ENCODE measurements at regions not wholly inside any gene's neighbourhood (a gene's known extent, or its start where the extent isn't known, plus 50 kb on each side); places are given as distances from the start of the nearest gene placed in this dataset.

DNA sequence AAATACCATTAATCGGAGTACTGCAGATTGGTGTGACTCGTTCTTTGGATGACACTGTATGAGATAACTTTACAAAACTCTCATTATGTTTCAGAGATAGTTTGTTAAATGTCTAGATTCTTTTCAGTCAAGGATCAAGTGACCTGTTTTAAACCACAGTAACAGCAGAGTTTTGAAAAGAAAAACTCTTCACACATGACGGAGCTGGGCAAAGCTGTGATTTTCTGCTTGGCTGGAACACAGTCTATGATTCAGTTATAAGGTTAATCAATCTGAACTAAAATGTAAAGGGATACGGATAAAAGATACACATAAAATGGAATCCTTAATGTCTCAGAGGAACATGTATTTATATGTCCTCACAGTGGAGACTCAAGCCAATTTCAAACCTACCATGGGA, 573.2 kb downstream of the PRKD1 start:
- Histone ChIP-seq H3K36me3 (no peaks in the 10 kb centered on the region), H3K27ac (replicated peaks) (no peak overlapping the region), H3K9me3 (replicated peaks) (no peaks in the 10 kb centered on the region), H3K4me3 (no peak overlapping the region), H3K4me1 (no peaks in the 10 kb centered on the region), H3K27me3 (ENCODE audit: low read depth) (no peaks in the 10 kb centered on the region)
- TF ChIP-seq, protein P1, sequence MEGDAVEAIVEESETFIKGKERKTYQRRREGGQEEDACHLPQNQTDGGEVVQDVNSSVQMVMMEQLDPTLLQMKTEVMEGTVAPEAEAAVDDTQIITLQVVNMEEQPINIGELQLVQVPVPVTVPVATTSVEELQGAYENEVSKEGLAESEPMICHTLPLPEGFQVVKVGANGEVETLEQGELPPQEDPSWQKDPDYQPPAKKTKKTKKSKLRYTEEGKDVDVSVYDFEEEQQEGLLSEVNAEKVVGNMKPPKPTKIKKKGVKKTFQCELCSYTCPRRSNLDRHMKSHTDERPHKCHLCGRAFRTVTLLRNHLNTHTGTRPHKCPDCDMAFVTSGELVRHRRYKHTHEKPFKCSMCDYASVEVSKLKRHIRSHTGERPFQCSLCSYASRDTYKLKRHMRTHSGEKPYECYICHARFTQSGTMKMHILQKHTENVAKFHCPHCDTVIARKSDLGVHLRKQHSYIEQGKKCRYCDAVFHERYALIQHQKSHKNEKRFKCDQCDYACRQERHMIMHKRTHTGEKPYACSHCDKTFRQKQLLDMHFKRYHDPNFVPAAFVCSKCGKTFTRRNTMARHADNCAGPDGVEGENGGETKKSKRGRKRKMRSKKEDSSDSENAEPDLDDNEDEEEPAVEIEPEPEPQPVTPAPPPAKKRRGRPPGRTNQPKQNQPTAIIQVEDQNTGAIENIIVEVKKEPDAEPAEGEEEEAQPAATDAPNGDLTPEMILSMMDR (IDR thresholded peaks at IDR 0.05; ENCODE audit: borderline replicate concordance) = no peak
- no peak for DNase-seq
- intact Hi-C loops (cut with micrococcal nuclease) = no loop called here

DNA sequence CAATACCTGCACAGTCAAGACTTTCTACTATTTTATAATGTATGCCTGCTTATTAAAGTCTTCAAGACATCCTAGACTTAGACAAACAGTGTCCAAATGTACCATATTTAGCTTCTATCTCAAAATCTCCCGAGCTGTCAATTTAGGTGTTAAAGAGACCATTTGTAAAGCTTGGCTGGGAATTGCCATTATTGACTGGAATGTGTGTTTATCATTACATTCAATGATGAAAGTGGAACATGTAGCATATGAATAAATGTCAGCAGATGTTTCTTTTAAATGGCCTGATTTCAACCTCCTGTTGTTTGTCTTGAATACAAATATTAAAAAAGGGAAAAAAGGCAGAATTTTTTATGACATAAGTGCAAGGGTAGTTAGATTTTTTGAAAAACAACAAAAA, 572.3 kb downstream of the PRKD1 start:
- Histone ChIP-seq H3K9me3 (replicated peaks) (no peaks in the 10 kb centered on the region), H3K27me3 (ENCODE audit: low read depth) (no peaks in the 10 kb centered on the region), H3K4me3 (no peak overlapping the region), H3K4me1 (no peaks in the 10 kb centered on the region), H3K36me3 (no peaks in the 10 kb centered on the region), H3K27ac (replicated peaks) (no peak overlapping the region)
- TF ChIP-seq, protein P1 (IDR thresholded peaks at IDR 0.05; ENCODE audit: borderline replicate concordance) = no peak
- DNase-seq = no peak
- intact Hi-C loops (cut with micrococcal nuclease) = no loop called here

DNA sequence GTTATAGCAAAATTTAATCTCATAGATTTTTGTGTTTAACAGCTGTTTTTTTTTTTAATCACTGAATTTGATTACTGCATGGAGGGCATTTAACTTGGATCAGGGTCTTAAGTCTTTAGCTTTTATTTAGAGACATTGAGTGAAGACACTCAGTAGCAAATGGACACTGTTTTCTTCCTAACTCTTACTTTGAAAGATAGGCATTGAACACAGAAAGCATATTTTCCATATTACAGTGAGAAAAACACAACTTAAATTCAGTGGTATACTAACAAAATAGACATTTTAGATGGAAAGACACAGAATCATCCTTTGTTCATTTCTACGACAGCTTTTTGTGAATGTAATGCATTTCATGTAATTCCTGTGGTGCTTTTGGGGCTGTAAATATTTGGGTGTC, 571.8 kb downstream of the PRKD1 start:
- Histone ChIP-seq H3K4me3 (no peak overlapping the region), H3K36me3 (no peaks in the 10 kb centered on the region), H3K27me3 (ENCODE audit: low read depth) (no peaks in the 10 kb centered on the region), H3K4me1 (no peaks in the 10 kb centered on the region), H3K9me3 (replicated peaks) (no peaks in the 10 kb centered on the region), H3K27ac (replicated peaks) (no peak overlapping the region)
- no peak for DNase-seq
- intact Hi-C loops (cut with micrococcal nuclease) = no loop called here
- TF ChIP-seq, protein P1 (IDR thresholded peaks at IDR 0.05; ENCODE audit: borderline replicate concordance) = no peak

DNA sequence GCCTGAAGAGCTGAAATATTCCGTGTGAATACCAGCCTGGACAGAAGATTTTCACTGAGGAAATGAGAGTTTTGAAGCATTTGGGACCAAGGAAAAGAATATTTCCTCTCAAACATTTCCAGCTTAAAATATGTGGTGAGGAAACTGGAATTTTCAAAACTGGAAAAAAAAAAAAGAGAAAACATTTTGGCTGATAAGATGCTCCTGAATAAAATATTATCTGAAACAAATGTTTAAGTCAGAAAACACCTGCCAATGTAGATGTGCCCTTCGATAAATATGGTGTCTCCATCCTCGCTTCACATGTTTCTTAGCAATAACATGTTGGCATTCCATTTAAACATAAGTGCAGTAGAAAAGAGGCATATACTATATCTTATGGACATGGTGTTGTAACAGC, 567.0 kb downstream of the PRKD1 start:
- Histone ChIP-seq H3K4me1 (no peaks in the 10 kb centered on the region), H3K9me3 (replicated peaks) (peaks cover 9% of the 10 kb centered on the region), H3K36me3 (no peaks in the 10 kb centered on the region), H3K27me3 (ENCODE audit: low read depth) (no peaks in the 10 kb centered on the region), H3K27ac (replicated peaks) (no peak overlapping the region), H3K4me3 (no peak overlapping the region)
- intact Hi-C loops (cut with micrococcal nuclease) = no loop called here
- TF ChIP-seq, protein P1 (IDR thresholded peaks at IDR 0.05; ENCODE audit: borderline replicate concordance) = no peak
- DNase-seq = no peak

DNA sequence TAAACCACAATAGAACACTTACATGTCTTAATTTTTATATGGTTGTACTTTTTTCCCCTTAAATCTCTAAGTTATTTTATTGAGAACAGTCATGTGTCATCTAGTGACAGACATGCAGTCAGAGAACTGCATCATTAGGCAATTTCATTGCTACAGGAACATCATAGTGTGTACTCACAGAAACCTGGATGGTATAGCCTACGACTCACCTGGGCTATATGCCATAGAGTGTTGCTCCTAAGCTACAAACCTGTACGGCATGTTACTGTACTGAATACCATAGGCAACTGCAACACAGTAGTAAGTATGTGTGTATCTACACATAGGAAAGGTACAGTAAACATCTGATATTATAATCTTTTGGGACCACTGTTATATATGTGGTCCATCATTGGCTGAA, 557.6 kb downstream of the PRKD1 start:
- Histone ChIP-seq H3K27me3 (ENCODE audit: low read depth) (no peaks in the 10 kb centered on the region), H3K36me3 (no peaks in the 10 kb centered on the region), H3K27ac (replicated peaks) (no peak overlapping the region), H3K4me3 (no peak overlapping the region), H3K4me1 (no peaks in the 10 kb centered on the region), H3K9me3 (replicated peaks) (peaks cover 23% of the 10 kb centered on the region)
- TF ChIP-seq, protein P1 (IDR thresholded peaks at IDR 0.05; ENCODE audit: borderline replicate concordance) = no peak
- no peak for DNase-seq
- intact Hi-C loops (cut with micrococcal nuclease) = no loop called here

DNA sequence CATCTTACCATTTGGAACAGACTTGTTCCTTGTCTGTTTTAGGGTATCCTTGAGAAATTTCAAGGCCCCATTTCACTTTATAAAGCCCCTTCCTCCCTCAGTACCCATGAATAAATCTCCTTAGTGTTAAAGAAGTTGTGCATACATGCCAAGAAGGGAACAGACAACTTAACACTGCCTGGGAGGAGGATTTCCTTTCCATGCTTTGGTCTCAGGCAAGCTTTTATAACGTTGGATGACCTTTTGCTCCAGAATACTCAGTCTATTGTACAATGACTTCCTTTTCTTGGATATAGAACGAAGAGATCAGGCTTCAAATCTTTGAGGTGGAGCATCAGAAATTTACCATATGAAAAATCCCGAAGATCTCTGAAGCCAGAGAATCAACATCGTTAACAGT, 551.4 kb downstream of the PRKD1 start:
- H3K27me3 ChIP-seq (ENCODE audit: low read depth) = no peaks in the 10 kb centered on the region
- DNase-seq = no peak
- TF ChIP-seq, protein P1 (IDR thresholded peaks at IDR 0.05; ENCODE audit: borderline replicate concordance) = no peak
- no peaks in the 10 kb centered on the region for H3K4me1 ChIP-seq
- intact Hi-C loops (cut with micrococcal nuclease) = no loop called here
- no peak overlapping the region for H3K27ac ChIP-seq (replicated peaks)
- no peak overlapping the region for H3K4me3 ChIP-seq
- no peaks in the 10 kb centered on the region for H3K9me3 ChIP-seq (replicated peaks)
- no peaks in the 10 kb centered on the region for H3K36me3 ChIP-seq
